ENCODE measurements at regions not wholly inside any gene's neighbourhood (a gene's known extent, or its start where the extent isn't known, plus 50 kb on each side); places are given as distances from the start of the nearest gene placed in this dataset.
"Not testable (repeated sequence)": the region's sequence is repeated elsewhere in the genome, so short reads cannot be mapped to it uniquely, and the experiment has no call there.

- TF ChIP-seq, protein P1, sequence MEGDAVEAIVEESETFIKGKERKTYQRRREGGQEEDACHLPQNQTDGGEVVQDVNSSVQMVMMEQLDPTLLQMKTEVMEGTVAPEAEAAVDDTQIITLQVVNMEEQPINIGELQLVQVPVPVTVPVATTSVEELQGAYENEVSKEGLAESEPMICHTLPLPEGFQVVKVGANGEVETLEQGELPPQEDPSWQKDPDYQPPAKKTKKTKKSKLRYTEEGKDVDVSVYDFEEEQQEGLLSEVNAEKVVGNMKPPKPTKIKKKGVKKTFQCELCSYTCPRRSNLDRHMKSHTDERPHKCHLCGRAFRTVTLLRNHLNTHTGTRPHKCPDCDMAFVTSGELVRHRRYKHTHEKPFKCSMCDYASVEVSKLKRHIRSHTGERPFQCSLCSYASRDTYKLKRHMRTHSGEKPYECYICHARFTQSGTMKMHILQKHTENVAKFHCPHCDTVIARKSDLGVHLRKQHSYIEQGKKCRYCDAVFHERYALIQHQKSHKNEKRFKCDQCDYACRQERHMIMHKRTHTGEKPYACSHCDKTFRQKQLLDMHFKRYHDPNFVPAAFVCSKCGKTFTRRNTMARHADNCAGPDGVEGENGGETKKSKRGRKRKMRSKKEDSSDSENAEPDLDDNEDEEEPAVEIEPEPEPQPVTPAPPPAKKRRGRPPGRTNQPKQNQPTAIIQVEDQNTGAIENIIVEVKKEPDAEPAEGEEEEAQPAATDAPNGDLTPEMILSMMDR (IDR thresholded peaks at IDR 0.05; ENCODE audit: low read depth, low read length, poor library complexity, severe bottlenecking): not testable (repeated sequence)
- not testable (repeated sequence) for TF ChIP-seq EZH2phosphoT487 (IDR thresholded peaks at IDR 0.05; ENCODE audit: borderline replicate concordance, low read length)
Observed at GRCh38 chr12:4138532-4138931, 135.0 kb upstream of the CCND2 start.

Measured in DOHH2 (cell line).